ENCODE measurements at regions not wholly inside any gene's neighbourhood (a gene's known extent, or its start where the extent isn't known, plus 50 kb on each side); places are given as distances from the start of the nearest gene placed in this dataset.
"Not testable (repeated sequence)": the region's sequence is repeated elsewhere in the genome, so short reads cannot be mapped to it uniquely, and the experiment has no call there.

GRCh38 chr1:194028002-194028401 is 841.6 kb upstream of the B3GALT2 start:
- TF ChIP-seq CTCF (IDR thresholded peaks at IDR 0.05; ENCODE audit: control extremely low read depth, extremely low read depth, low read depth, missing control alignments) = no peak
- CTCF ChIA-PET = interaction anchor here (1.2 kb wide), 1 partner anchor 13 kb away, joined by 5 read pairs; no protein-coding TSS in a partner anchor
- POLR2A ChIA-PET = no interaction called here
- DNase-seq (ENCODE audit: extremely low spot score) = no peak

- ChIA-PET POLR2A (no interaction called here), CTCF (no interaction called here)
- no peak for DNase-seq (ENCODE audit: extremely low spot score)
- TF ChIP-seq CTCF (IDR thresholded peaks at IDR 0.05; ENCODE audit: control extremely low read depth, extremely low read depth, low read depth, missing control alignments) = no peak
These were observed 840.0 kb upstream of the B3GALT2 start for GRCh38 chr1:194026422-194026821.

GRCh38 chr1:194024659-194025058 is 838.2 kb upstream of the B3GALT2 start:
- no peak for DNase-seq (ENCODE audit: extremely low spot score)
- TF ChIP-seq CTCF (IDR thresholded peaks at IDR 0.05; ENCODE audit: control extremely low read depth, extremely low read depth, low read depth, missing control alignments) = no peak
- ChIA-PET CTCF (interaction anchor here (1.1 to 1.5 kb wide), 2 partner anchors 12 to 14 kb away, joined by 4 to 5 read pairs; no protein-coding TSS in a partner anchor), POLR2A (no interaction called here)

DNA sequence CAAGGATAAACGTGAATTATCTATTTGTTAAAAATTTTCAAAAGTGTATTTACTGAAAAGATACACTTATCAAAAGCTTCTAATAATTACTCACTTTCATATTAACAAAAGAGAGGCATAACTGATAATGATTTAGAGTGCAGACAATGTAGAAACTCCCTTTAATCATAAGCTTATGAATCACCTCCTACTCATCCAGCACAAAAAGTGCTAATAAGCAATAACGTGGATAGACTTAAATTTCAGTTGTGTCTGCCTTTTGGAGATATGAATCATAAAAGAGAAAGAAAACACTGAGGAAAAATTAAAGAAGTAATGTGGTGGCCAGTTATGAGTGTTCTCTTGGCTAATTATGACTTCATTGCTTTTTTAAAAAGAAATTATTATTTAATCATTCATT is 827.6 kb upstream of the B3GALT2 start:
- ChIA-PET CTCF (interaction anchor here (3.4 kb wide), 1 partner anchor 9 kb away, joined by 9 read pairs; no protein-coding TSS in a partner anchor), POLR2A (no interaction called here)
- no peak for TF ChIP-seq CTCF (IDR thresholded peaks at IDR 0.05; ENCODE audit: control extremely low read depth, extremely low read depth, low read depth, missing control alignments)
- no peak for DNase-seq (ENCODE audit: extremely low spot score)

GRCh38 chr1:194013561-194013960 is 827.1 kb upstream of the B3GALT2 start:
- TF ChIP-seq CTCF (IDR thresholded peaks at IDR 0.05; ENCODE audit: control extremely low read depth, extremely low read depth, low read depth, missing control alignments) = no peak
- ChIA-PET CTCF (interaction anchor here (3.4 kb wide), 1 partner anchor 10 kb away, joined by 9 read pairs; no protein-coding TSS in a partner anchor), POLR2A (no interaction called here)
- no peak for DNase-seq (ENCODE audit: extremely low spot score)

DNA sequence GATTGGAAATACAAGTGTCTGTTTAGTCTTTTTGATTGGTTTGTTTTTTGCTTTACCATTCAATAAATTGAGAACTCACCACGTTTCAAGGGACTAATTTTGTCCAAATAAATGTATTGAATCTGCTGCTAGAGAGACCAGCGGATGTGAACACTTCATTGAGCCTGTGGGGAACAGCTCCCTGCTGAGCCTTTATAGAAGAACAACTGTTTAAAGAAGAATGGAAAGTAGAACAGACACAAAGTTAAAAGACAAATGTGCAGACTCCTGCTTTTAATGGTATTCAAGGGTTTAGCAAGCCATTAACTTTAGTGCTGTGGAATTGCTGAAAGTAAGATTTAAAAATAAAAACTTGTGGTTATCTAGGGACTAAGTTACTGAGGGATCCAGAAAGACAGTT is 817.7 kb upstream of the B3GALT2 start:
- TF ChIP-seq CTCF (IDR thresholded peaks at IDR 0.05; ENCODE audit: control extremely low read depth, extremely low read depth, low read depth, missing control alignments) = no peak
- ChIA-PET CTCF (no interaction called here), POLR2A (no interaction called here)
- no peak for DNase-seq (ENCODE audit: extremely low spot score)

DNA sequence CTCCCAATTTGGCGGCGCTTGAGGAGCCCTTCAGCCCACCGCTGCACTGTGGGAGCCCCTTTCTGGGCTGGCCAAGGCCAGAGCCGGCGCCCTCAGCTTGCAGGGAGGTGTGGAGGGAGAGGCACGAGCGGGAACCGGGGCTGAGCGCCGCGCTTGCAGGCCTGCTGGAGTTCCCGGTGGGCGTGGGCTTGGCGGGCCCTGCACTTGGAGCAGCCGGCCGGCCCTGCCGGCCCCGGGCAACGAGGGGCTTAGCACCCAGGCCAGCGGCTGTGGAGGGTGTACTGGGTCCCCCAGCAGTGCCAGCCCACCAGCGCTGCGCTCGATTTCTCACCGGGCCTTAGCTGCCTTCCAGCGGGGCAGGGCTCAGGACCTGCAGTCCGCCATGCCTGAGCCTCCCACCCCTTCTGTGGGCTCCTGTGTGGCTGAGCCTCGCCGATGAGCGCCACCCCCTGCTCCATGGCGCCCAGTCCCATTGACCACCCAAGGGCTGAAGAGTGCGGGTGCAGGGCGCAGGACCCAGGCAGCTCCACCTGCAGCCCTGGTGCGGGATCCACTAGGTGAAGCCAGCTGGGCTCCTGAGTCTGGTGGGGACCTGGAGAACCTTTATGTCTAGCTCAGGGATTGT is 815.4 kb upstream of the B3GALT2 start:
- POLR2A ChIA-PET; DNase-seq (ENCODE audit: extremely low spot score); CTCF ChIA-PET: not testable (repeated sequence)

Measured in GM10248 (cell line).